Spleen (tissue), 7 donors: ENCODE measurements at regions not wholly inside any gene's neighbourhood (a gene's known extent, or its start where the extent isn't known, plus 50 kb on each side); places are given as distances from the start of the nearest gene placed in this dataset.

ENCODE experiments used
- CTCF ChIP-seq, 11 experiments: fragments of 200-600 bp in 7 of 11; fragments of 450-650 bp in 4 of 11; sonication (generic) in 4 of 11; IDR thresholded peaks in 8 of 11; conservative IDR thresholded peaks in 3 of 11; 1 replicate in 7 of 11; 2 replicates in 4 of 11; pipeline versions ENCODE4 v1.4.0 to v1.8.0; 2016 to 2021; ENCODE audit warnings: antibody characterized with exemption in 11 of 11, inconsistent platforms in 4 of 11, mild to moderate bottlenecking in 1 of 11
- POLR2A ChIP-seq, 3 donors: fragments of 450-650 bp; IDR thresholded peaks; one replicate each; pipeline ENCODE4 v1.5.1; 2017; ENCODE audit warnings: antibody characterized with exemption in 3 of 3, mild to moderate bottlenecking in 1 of 3
- donor health status: DM: no; HTN: no; CAD: no; lungs with moderate emphysema.
- donor health status: DM: no; HTN: no; CAD: no.
- donor health status: DM: no; HTN: no; CAD: no.

GRCh38 chr7:47698386-47698785, 116.5 kb upstream of the TNS3 start:
- TF ChIP-seq CTCF (IDR thresholded peaks at IDR 0.05 in 8 of 11, conservative IDR thresholded peaks at IDR 0.05 in 3 of 11) (no peak), POLR2A (IDR thresholded peaks at IDR 0.05) (no peak)
